CD1c-positive myeloid dendritic cell (primary cell): ENCODE measurements at regions not wholly inside any gene's neighbourhood (a gene's known extent, or its start where the extent isn't known, plus 50 kb on each side); places are given as distances from the start of the nearest gene placed in this dataset.
"Not testable (repeated sequence)": the region's sequence is repeated elsewhere in the genome, so short reads cannot be mapped to it uniquely, and the experiment has no call there.

Experiments
- DNase-seq: peaks from one replicate; pipeline ENCODE4 v3.0.0-alpha.2; 2016; ENCODE audit errors: extremely low spot score

DNA sequence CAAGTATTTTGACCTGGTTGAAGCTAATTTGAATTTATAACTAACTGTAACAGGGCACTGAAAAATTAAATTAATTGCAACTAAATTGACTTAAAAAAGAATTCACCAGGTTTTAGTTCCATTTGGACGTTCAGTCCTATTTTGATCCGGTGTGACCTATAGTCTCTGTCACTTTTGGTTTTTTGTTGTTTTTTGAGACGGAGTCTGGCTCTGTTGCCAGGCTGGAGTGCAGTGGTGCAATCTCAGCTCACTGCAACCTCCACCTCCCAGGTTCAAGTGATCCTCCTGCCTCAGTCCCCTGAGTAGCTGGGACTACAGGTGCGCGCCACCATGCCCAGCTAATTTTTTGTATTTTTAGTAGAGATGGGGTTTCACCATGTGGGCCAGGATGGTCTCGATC lies 91.2 kb downstream of the GADD45G start:
- not testable (repeated sequence) for DNase-seq

- DNase-seq = no peak
Observed at GRCh38 chr9:89696780-89697179, 92.0 kb downstream of the GADD45G start.

DNA sequence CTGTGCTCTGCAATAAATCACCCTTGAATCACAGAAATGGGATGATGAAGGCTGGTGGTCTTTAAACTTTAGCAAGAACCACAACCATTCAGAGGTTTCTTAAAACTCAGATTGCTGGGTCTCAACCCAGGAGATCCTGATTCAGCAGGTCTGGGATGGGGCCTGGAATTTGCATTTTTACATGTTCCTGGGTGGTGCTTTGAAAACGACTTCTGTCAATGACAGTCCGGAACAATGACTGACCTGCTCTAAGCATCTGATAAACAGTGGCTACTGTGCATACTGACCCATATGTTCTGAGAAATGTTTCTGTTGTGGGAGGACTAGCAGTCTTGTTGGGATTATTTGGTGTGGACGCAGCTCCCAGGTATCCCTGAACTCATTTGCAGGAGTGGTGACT lies 92.7 kb downstream of the GADD45G start:
- no peak for DNase-seq

DNA sequence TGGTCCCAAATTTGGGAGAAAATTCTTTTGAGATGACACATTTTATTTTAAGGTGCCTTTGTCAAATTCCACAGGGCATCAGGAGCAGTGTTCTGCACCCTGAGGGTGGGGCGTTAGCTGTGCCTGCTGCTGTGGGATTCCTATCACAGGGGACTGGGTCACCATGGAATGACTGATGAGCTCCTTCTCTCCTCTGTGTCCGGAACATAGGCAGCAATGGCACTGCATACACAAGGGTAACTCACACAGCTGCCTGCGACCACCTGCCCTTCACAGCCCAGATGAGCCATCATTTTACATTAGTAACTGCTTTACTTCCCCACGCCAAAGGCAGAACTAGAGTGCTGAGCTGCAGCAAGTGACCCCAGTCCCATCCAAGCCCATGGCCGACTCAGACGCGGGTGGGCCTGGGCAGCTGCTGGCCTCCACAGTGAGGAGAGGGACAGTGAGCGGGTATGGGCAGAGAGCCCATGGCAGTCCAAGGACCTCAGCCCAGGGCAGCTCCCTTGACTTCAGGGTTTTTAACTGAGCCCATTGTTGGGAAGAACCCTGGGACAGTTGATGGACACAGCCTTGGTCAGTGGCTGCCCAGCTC lies 93.7 kb downstream of the GADD45G start:
- DNase-seq = no peak

GRCh38 chr9:89699646-89700045 lies 94.8 kb downstream of the GADD45G start:
- DNase-seq = no peak

DNA sequence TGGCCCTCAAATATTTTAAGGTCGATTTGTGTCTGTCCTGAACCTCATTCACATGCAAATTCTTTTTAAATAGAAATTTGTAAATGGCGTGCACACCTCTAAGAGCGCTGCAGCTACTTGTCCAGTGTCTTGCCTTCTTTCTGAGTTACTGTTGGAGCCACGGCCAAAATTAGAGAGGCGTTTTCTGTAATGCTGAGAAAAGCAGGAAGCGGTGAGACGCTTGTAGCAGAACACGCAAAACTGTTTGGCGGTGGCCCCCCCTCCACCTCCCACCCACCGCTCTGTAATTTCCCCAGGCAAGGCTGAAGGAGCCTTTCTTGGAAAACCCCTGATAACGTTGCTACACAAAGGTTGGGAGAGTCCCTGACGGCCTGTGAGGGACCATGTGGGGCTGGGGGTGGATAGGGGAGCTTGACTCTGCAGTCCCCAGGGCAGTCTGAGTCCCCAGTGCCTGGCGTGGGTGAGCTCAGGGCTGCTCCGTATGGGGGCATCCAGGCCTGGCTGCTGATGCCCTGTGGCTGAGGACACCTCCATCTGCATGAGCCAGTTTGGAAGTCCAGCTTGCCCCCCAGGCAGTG lies 96.5 kb downstream of the GADD45G start:
- DNase-seq = peak; percentile 90

- DNase-seq = no peak
Observed at GRCh38 chr9:89702401-89702800, 97.6 kb downstream of the GADD45G start.

DNA sequence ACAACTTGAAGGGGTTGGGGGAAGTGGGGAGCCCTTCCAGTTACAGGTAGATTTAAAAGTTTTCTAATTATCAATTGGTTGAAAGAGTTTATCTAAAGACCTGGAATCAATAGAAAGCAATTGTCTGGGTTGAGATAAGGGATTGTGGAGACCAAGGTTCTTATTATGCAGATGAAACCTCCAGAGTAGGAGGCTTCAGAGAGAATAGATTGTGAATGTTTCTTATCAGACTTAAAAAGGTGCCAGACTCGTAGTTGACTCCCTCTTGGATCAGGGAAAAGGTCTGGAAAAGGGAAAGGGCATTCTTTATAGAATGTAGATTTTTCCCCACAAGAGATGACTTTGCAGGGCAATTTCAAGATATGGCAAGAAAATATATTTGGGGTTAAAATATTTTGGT lies 100.8 kb downstream of the GADD45G start:
- no peak for DNase-seq

- DNase-seq = peak; percentile 42
Observed at GRCh38 chr9:89706086-89706485, 101.3 kb downstream of the GADD45G start.

DNA sequence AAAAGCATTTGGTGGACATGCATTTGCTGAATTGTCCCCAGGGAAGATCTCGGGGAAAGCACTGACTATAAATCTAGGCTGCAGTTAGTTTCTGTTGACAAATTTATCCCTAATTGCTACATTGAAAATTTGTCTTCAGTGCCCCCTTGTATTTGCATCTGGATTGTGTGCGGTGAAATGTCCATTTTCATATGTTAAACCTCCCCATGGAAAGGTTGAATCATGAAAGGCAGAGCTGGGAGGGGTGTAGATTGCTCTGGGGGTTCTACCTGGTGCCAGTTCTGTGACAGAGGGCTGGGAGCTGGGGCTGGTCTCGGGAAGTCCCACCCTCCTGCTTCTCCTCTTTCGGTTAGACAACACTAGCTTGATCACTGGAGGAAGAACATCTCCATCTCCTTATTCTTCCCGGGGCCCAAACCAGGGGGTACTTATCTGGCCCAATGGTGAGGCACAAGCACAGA lies 101.9 kb downstream of the GADD45G start:
- DNase-seq = no peak

DNA sequence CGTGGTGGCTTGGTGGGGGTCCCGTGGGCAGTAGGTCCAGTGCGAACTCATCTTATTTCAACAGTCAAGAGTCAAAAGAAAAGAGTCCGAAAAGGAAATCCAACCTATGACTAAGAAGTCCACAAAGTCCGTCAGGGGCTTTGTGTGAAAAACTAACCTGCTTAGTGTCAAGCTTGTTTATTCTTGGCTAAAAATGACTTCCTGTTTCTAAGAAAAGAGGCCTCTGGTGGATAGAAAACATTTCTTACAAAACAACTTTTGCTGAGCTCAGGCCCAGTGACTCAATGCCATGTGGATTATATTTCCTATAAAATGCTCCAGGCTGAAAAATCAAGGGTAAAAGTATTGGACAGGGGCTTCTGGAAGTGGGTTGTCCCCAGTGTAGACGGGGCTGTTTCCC lies 105.9 kb downstream of the GADD45G start:
- DNase-seq = peak; percentile 81

GRCh38 chr9:89711866-89712265 lies 107.1 kb downstream of the GADD45G start:
- no peak for DNase-seq

- no peak for DNase-seq
Observed at GRCh38 chr9:89712283-89712682, 107.5 kb downstream of the GADD45G start.

DNA sequence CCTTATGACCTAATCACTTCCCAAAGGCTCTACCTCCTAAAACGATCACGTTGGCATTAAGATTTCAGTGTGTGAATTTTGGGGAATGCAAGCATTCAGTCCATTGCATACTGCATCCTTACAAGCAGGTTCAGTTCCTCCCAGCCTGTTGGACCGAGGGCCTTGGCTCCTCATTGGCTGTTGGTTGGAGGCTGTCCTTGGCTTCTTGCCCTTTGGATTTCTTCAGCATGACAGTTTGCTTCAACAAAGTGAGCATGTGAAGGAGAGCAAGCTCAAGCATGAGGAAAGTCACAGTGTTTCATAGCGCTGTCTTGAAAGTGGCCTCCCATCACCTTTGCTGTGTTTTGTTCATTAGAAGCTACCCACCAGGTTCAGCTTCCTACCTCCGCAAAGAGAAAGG lies 109.5 kb downstream of the GADD45G start:
- peak; percentile 18 for DNase-seq

- DNase-seq = no peak
Observed at GRCh38 chr9:89715318-89715858, 110.6 kb downstream of the GADD45G start.

GRCh38 chr9:89715881-89716280 lies 111.1 kb downstream of the GADD45G start:
- DNase-seq = no peak

DNA sequence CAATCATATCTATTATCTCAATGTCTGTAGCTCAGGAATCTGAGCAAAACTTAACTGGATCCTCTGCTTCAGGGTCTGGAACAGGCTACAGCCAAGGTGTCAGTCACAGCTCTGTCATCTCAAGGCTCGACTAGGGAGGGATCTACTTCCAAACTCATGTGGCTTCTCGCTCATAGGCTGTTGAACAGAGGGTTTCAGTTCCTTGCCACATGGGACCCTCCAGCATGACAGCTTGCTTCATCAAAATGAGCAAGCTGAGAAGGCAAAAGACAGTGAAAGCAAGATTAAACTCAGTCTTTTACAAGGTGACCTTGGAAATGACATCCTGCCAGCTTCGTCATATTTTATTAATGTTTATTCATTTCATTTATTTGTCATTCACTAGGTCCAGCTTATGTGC lies 111.7 kb downstream of the GADD45G start:
- peak; percentile 63 for DNase-seq

GRCh38 chr9:89718176-89718575 lies 113.4 kb downstream of the GADD45G start:
- DNase-seq = no peak

DNA sequence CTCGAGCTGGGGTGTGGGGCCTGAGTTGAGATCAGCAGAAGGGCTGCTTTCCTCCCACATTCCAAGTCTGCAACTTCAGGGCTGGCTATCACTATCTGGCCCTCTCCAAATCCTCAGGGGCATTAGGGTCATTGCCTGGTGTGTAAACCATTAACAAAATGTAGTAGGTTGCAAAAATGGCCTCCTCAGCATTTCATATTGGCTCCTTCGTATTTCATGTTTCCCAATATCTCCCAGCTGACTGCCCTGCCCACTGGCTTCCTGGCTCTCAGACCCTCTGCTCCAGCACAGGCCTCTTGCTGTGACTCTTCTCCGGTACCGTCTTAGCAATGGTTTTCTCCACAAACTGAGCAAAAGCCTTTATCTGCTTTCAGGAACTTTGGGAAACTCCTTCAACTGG lies 113.8 kb downstream of the GADD45G start:
- no peak for DNase-seq

DNA sequence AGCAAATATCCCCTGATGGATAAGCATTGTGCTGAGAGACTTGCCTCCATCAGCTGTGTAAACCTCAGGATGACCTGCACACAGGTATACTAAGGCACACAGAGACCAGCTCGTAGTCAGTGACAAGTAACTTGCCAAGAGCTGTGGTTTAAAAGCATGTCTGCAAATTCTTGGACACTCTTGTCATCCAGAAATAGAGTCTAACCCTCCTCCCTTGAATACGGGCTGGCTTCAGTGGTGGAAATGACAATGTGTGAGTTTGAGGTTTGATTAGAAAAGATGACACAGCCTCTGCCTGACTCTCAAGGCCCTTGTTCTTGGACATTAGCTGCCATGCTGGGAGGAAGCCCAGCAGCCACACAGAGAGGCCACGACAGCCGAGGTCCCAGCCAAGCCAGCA lies 114.4 kb downstream of the GADD45G start:
- DNase-seq = no peak

DNA sequence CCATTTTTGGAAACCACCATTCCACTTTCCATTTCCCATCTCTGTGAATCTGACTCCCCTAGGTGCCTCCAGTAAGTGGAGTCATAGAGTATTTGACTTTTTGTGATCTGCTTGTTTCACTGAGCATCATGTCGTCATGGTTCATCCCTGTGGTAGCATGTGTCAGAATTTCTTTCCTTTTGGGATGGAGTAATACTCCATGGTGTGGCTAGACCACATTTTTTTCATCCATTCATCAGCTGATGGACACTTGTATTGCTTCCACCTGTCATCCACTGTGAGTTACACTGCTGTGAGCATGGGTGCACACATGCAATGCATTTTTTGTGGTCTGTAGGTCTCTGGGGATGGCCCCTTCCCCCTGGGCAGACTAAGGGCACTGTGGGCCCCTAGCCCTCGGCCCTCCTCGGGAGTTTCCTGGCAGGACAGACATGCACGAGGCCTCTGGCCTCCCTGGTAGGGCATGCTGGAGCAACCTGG lies 115.9 kb downstream of the GADD45G start:
- no peak for DNase-seq

GRCh38 chr9:89721176-89721700 lies 116.4 kb downstream of the GADD45G start:
- DNase-seq = peak; percentile 13

DNA sequence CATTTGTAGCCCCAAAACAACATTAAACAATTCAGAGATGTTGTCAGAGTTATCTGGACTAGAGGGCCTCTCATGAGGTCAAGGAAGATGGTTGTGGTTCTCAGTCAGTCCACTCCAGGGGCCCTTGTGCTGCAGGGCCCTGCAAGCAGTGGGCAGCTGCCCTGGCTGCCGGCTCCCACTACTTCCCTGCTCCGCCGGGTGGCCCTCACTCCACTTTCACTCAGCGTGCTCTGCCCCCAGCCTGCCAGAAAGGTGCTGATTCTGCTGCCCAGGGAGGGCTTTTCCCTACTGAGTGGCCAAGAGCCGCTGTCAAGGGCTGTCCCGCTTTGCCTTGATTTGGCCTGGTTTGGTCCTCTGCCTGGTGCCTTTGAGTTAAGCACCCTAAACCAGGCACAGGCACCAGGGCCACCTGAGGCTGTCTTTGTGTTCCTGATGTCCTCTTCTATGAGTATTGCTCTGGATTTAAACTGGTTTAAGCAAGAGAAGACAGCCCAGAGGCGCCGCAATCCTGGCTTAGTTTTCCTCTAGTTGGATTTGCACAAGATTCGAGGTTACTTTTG lies 117.2 kb downstream of the GADD45G start:
- DNase-seq = no peak
